NT2/D1 (cell line): ENCODE measurements at regions not wholly inside any gene's neighbourhood (a gene's known extent, or its start where the extent isn't known, plus 50 kb on each side); places are given as distances from the start of the nearest gene placed in this dataset.

Source experiments
- DNase-seq: peaks from one replicate; pipeline ENCODE4 v3.0.0-alpha.2; 2011; ENCODE audit warnings: low read depth, low spot score
- H3K27me3 ChIP-seq: 2 replicates; pipeline ENCODE4 v1.6.0; 2011; ENCODE audit warnings: mild to moderate bottlenecking; ENCODE audit not compliant: insufficient read length, insufficient read depth
- H3K36me3 ChIP-seq: 2 replicates; pipeline ENCODE4 v1.6.1; 2011; ENCODE audit warnings: mild to moderate bottlenecking, low read length, mixed read lengths; ENCODE audit not compliant: insufficient read depth, insufficient read length
- H3K4me1 ChIP-seq: 2 replicates; pipeline ENCODE4 v1.5.1; 2011; ENCODE audit not compliant: insufficient read depth, insufficient read length
- H3K4me3 ChIP-seq: 2 replicates; pipeline ENCODE4 v1.5.1; 2011; ENCODE audit warnings: low read depth; ENCODE audit not compliant: insufficient read length
- H3K9ac ChIP-seq: 2 replicates; pipeline ENCODE4 v1.6.0; 2011; ENCODE audit warnings: low read depth; ENCODE audit not compliant: insufficient read length
- H3K9me3 ChIP-seq: 2 replicates; pipeline ENCODE4 v1.5.1; 2011; ENCODE audit warnings: mild to moderate bottlenecking, low read length; ENCODE audit not compliant: insufficient read depth
- SUZ12 ChIP-seq: IDR thresholded peaks from 2 replicates; pipeline ENCODE4 v1.6.1; 2011; ENCODE audit not compliant: insufficient read length, insufficient read depth; ENCODE audit errors: extremely low read depth
- YY1 ChIP-seq: IDR thresholded peaks from 2 replicates; pipeline ENCODE4 v1.6.1; 2011; ENCODE audit not compliant: insufficient read length, insufficient read depth
- ZNF274 ChIP-seq: IDR thresholded peaks from 2 replicates; pipeline ENCODE4 v1.6.1; 2011; ENCODE audit warnings: mild to moderate bottlenecking, low read depth, low read length

- Histone ChIP-seq H3K4me3 (no peak overlapping the region), H3K36me3 (no peaks in the 10 kb centered on the region), H3K27me3 (no peaks in the 10 kb centered on the region), H3K4me1 (no peaks in the 10 kb centered on the region), H3K9ac (no peak overlapping the region), H3K9me3 (no peaks in the 10 kb centered on the region)
- no peak for TF ChIP-seq YY1
- TF ChIP-seq ZNF274, result no peak
- TF ChIP-seq SUZ12, result no peak
- DNase-seq, result no peak
Measured at GRCh38 chr16:51953286-51953985, 593.5 kb downstream of the TOX3 start.

- Histone ChIP-seq H3K4me1 (no peaks in the 10 kb centered on the region), H3K9me3 (no peaks in the 10 kb centered on the region), H3K4me3 (no peak overlapping the region), H3K27me3 (no peaks in the 10 kb centered on the region), H3K9ac (no peak overlapping the region), H3K36me3 (no peaks in the 10 kb centered on the region)
- no peak for TF ChIP-seq ZNF274
- TF ChIP-seq YY1, result no peak
- no peak for TF ChIP-seq SUZ12
- no peak for DNase-seq
Measured at GRCh38 chr16:51952500-51952899, 594.4 kb downstream of the TOX3 start.

- no peaks in the 10 kb centered on the region for H3K9me3 ChIP-seq
- H3K4me3 ChIP-seq, result no peak overlapping the region
- H3K4me1 ChIP-seq, result no peaks in the 10 kb centered on the region
- DNase-seq, result peak; percentile 33
- no peaks in the 10 kb centered on the region for H3K36me3 ChIP-seq
- TF ChIP-seq SUZ12, result no peak
- TF ChIP-seq ZNF274, result no peak
- TF ChIP-seq YY1, result no peak
- H3K9ac ChIP-seq, result no peak overlapping the region
- H3K27me3 ChIP-seq, result no peaks in the 10 kb centered on the region
Measured at GRCh38 chr16:51951668-51952298, 595.2 kb downstream of the TOX3 start.

GRCh38 chr16:51950118-51950780, 596.7 kb downstream of the TOX3 start:
- Histone ChIP-seq H3K27me3 (no peaks in the 10 kb centered on the region), H3K4me3 (no peak overlapping the region), H3K9me3 (no peaks in the 10 kb centered on the region), H3K4me1 (no peaks in the 10 kb centered on the region), H3K36me3 (no peaks in the 10 kb centered on the region), H3K9ac (no peak overlapping the region)
- TF ChIP-seq ZNF274 (no peak), SUZ12 (no peak), YY1 (no peak)
- no peak for DNase-seq

- no peak for DNase-seq
- H3K36me3 ChIP-seq, result no peaks in the 10 kb centered on the region
- no peak overlapping the region for H3K4me3 ChIP-seq
- H3K4me1 ChIP-seq, result no peaks in the 10 kb centered on the region
- TF ChIP-seq SUZ12 (no peak), YY1 (no peak), ZNF274 (no peak)
- H3K27me3 ChIP-seq, result no peaks in the 10 kb centered on the region
- no peak overlapping the region for H3K9ac ChIP-seq
- no peaks in the 10 kb centered on the region for H3K9me3 ChIP-seq
Measured at GRCh38 chr16:51949282-51949681, 597.7 kb downstream of the TOX3 start.

- no peaks in the 10 kb centered on the region for H3K36me3 ChIP-seq
- H3K9me3 ChIP-seq, result no peaks in the 10 kb centered on the region
- H3K27me3 ChIP-seq, result no peaks in the 10 kb centered on the region
- no peak for TF ChIP-seq YY1
- TF ChIP-seq SUZ12, result no peak
- no peak for TF ChIP-seq ZNF274
- H3K4me1 ChIP-seq, result no peaks in the 10 kb centered on the region
- DNase-seq, result no peak
- no peak overlapping the region for H3K9ac ChIP-seq
- no peak overlapping the region for H3K4me3 ChIP-seq
Measured at GRCh38 chr16:51941412-51941811, 605.5 kb downstream of the TOX3 start.

GRCh38 chr16:51940183-51940582, 606.8 kb downstream of the TOX3 start:
- Histone ChIP-seq H3K4me1 (no peaks in the 10 kb centered on the region), H3K9me3 (no peaks in the 10 kb centered on the region), H3K36me3 (no peaks in the 10 kb centered on the region), H3K27me3 (no peaks in the 10 kb centered on the region), H3K4me3 (no peak overlapping the region), H3K9ac (no peak overlapping the region)
- TF ChIP-seq YY1 (no peak), ZNF274 (no peak)
- DNase-seq, result no peak
